ENCODE measurements at regions not wholly inside any gene's neighbourhood (a gene's known extent, or its start where the extent isn't known, plus 50 kb on each side); places are given as distances from the start of the nearest gene placed in this dataset.

GRCh38 chr6:12458558-12458957 lies 168.4 kb downstream of the EDN1 start:
- no peak overlapping the region for H2AFZ ChIP-seq (ENCODE audit: insufficient read depth, low read depth, low read length, poor library complexity, severe bottlenecking)
- H3K4me3 ChIP-seq (ENCODE audit: control extremely low read depth in 1 of 5, extremely low read depth in 1 of 5, insufficient read depth in 1 of 5, low read depth in 2 of 5, low read length in 4 of 5), result no peak overlapping the region
- H4K20me1 ChIP-seq (ENCODE audit: control insufficient read depth, insufficient read depth, low read length, poor library complexity, severe bottlenecking), result no peaks in the 10 kb centered on the region
- H3K27ac ChIP-seq (ENCODE audit: low read length in 2 of 2), result no peak overlapping the region
- no peak for ATAC-seq (ENCODE audit: low read depth)
- ChIA-PET POLR2A (no interaction called here), CTCF (no interaction called here)
- TF ChIP-seq CTCF (IDR thresholded peaks at IDR 0.05) (no peak), EZH2 (IDR thresholded peaks at IDR 0.05; ENCODE audit: borderline replicate concordance, insufficient read depth, low read depth, low read length, poor library complexity, severe bottlenecking) (no peak)
- no peak overlapping the region for H3K9ac ChIP-seq (ENCODE audit: low read length)
- H3K9me3 ChIP-seq (ENCODE audit: control extremely low read depth in 1 of 3, control insufficient read depth in 2 of 3, insufficient read depth in 1 of 3, low read length in 2 of 3), result peaks cover 0 to 3% (median 3%) of the 10 kb centered on the region in 3 donors
- Mint-ChIP-seq H3K27ac (no peak overlapping the region), H3K9me3 (ENCODE audit: insufficient read depth) (peaks cover 10% of the 10 kb centered on the region), H3K4me1 (no peaks in the 10 kb centered on the region), H3K4me3 (no peak overlapping the region), H3K27me3 (peaks cover 27% of the 10 kb centered on the region)
- no peaks in the 10 kb centered on the region for H3K27me3 ChIP-seq (replicated peaks in 1 of 4; ENCODE audit: control extremely low read depth in 1 of 4, control insufficient read depth in 3 of 4, insufficient read depth in 4 of 4, low read length in 3 of 4)
- no peaks in the 10 kb centered on the region for H3K79me2 ChIP-seq (ENCODE audit: control insufficient read depth, insufficient read depth, low read length)
- 78% methylated on average over 3 of the region's 5 CpGs for WGBS (ENCODE audit: insufficient coverage)
- no peak overlapping the region for H3K4me2 ChIP-seq (replicated peaks; ENCODE audit: low read depth, low read length, poor library complexity, severe bottlenecking)
- no peaks in the 10 kb centered on the region for H3K4me1 ChIP-seq (ENCODE audit: control insufficient read depth in 2 of 2, insufficient read depth in 2 of 2, low read length in 2 of 2)
- no peaks in the 10 kb centered on the region for H3K36me3 ChIP-seq (replicated peaks in 1 of 2; ENCODE audit: control extremely low read depth in 1 of 2, control insufficient read depth in 1 of 2, extremely low read depth in 1 of 2, insufficient read depth in 2 of 2, low read length in 1 of 2)
- intact Hi-C loops (cut with micrococcal nuclease), result no loop called here
- no peak for DNase-seq

DNA sequence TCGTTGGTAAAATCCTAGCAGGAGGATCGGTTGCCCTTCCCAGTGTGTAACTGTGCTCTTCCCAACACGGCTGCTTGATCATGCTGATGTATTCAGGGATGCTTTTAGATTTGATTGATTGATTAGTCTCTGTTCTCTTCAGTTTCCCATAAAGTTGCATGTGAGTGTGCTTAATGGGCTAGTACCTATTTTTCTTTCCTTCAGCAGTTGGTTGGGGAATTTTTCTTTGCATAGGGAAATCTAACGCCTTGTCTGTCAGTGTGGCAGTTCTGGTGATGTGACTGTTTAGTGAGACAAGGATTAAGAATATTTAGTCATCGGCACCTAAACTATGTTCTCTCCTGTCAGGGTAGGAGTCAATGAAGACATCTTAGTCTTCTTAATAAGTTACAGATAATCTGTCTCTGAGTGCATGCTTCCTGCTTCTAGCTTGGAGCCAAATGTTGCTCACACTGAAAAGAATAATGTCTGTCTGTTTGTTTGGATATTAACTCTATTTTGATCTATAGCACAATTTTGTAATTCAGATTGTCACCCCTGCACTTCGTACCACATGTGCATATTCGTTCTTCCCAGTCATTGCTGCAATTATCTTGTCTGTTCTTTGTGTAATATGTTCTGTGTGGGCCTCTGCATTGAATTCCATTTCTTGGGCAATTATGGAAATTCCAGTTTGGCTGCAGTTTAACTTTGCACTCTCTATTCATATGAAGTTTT lies 169.9 kb downstream of the EDN1 start:
- Histone ChIP-seq H3K9ac (ENCODE audit: low read length) (no peak overlapping the region), H2AFZ (ENCODE audit: insufficient read depth, low read depth, low read length, poor library complexity, severe bottlenecking) (no peak overlapping the region), H3K4me2 (replicated peaks; ENCODE audit: low read depth, low read length, poor library complexity, severe bottlenecking) (no peak overlapping the region), H3K36me3 (replicated peaks in 1 of 2; ENCODE audit: control extremely low read depth in 1 of 2, control insufficient read depth in 1 of 2, extremely low read depth in 1 of 2, insufficient read depth in 2 of 2, low read length in 1 of 2) (no peaks in the 10 kb centered on the region), H3K27ac (ENCODE audit: low read length in 2 of 2) (no peak overlapping the region), H3K27me3 (replicated peaks in 1 of 4; ENCODE audit: control extremely low read depth in 1 of 4, control insufficient read depth in 3 of 4, insufficient read depth in 4 of 4, low read length in 3 of 4) (no peaks in the 10 kb centered on the region), H3K9me3 (ENCODE audit: control extremely low read depth in 1 of 3, control insufficient read depth in 2 of 3, insufficient read depth in 1 of 3, low read length in 2 of 3) (no peaks in the 10 kb centered on the region), H4K20me1 (ENCODE audit: control insufficient read depth, insufficient read depth, low read length, poor library complexity, severe bottlenecking) (no peaks in the 10 kb centered on the region), H3K79me2 (ENCODE audit: control insufficient read depth, insufficient read depth, low read length) (no peaks in the 10 kb centered on the region), H3K4me3 (ENCODE audit: control extremely low read depth in 1 of 5, extremely low read depth in 1 of 5, insufficient read depth in 1 of 5, low read depth in 2 of 5, low read length in 4 of 5) (no peak overlapping the region), H3K4me1 (ENCODE audit: control insufficient read depth in 2 of 2, insufficient read depth in 2 of 2, low read length in 2 of 2) (no peaks in the 10 kb centered on the region)
- Mint-ChIP-seq H3K27ac (no peak overlapping the region), H3K4me3 (no peak overlapping the region), H3K27me3 (peaks cover 27% of the 10 kb centered on the region), H3K4me1 (no peaks in the 10 kb centered on the region), H3K9me3 (ENCODE audit: insufficient read depth) (no peaks in the 10 kb centered on the region)
- WGBS (ENCODE audit: insufficient coverage), result 92% methylated on average over 4 of the region's 7 CpGs
- no peak for TF ChIP-seq EZH2 (IDR thresholded peaks at IDR 0.05; ENCODE audit: borderline replicate concordance, insufficient read depth, low read depth, low read length, poor library complexity, severe bottlenecking)
- TF ChIP-seq CTCF (IDR thresholded peaks at IDR 0.05), result no peak
- no peak for DNase-seq
- intact Hi-C loops (cut with micrococcal nuclease), result no loop called here
- CTCF ChIA-PET, result no interaction called here
- POLR2A ChIA-PET, result no interaction called here
- ATAC-seq (ENCODE audit: low read depth), result no peak
